GM19351 (cell line): ENCODE measurements at regions not wholly inside any gene's neighbourhood (a gene's known extent, or its start where the extent isn't known, plus 50 kb on each side); places are given as distances from the start of the nearest gene placed in this dataset.
"Not testable (repeated sequence)": the region's sequence is repeated elsewhere in the genome, so short reads cannot be mapped to it uniquely, and the experiment has no call there.

Source experiments
- ATAC-seq: cut with Tn5 transposase; IDR thresholded peaks from one replicate; pipeline ENCODE4 v1.9.1; 2021; ENCODE audit warnings: mild to moderate bottlenecking, moderate library complexity; ENCODE audit not compliant: unreplicated experiment

- no peak for ATAC-seq
Measured at GRCh38 chr6:19210849-19211590, 626.1 kb upstream of the ID4 start.

- ATAC-seq = no peak
Measured at GRCh38 chr6:19214231-19214630, 622.9 kb upstream of the ID4 start.

- ATAC-seq = no peak
Measured at GRCh38 chr6:19219931-19220330, 617.2 kb upstream of the ID4 start.

- ATAC-seq = no peak
Measured at GRCh38 chr6:19231878-19232561, 605.1 kb upstream of the ID4 start.

GRCh38 chr6:19245656-19246055, 591.5 kb upstream of the ID4 start:
- no peak for ATAC-seq

GRCh38 chr6:19247181-19247580, 590.0 kb upstream of the ID4 start:
- ATAC-seq = not testable (repeated sequence)

GRCh38 chr6:19256123-19256522, 581.0 kb upstream of the ID4 start:
- not testable (repeated sequence) for ATAC-seq

GRCh38 chr6:19261642-19262041, 575.5 kb upstream of the ID4 start:
- no peak for ATAC-seq

- no peak for ATAC-seq
Measured at GRCh38 chr6:19268117-19268516, 569.1 kb upstream of the ID4 start.

GRCh38 chr6:19268718-19269117, 568.5 kb upstream of the ID4 start:
- ATAC-seq = no peak

GRCh38 chr6:19269341-19269898, 567.8 kb upstream of the ID4 start:
- ATAC-seq = no peak

GRCh38 chr6:19270616-19271015, 566.6 kb upstream of the ID4 start:
- ATAC-seq = no peak

- ATAC-seq = no peak
Measured at GRCh38 chr6:19279273-19279684, 557.9 kb upstream of the ID4 start.

GRCh38 chr6:19287928-19288327, 549.2 kb upstream of the ID4 start:
- no peak for ATAC-seq

- no peak for ATAC-seq
Measured at GRCh38 chr6:19289457-19289856, 547.7 kb upstream of the ID4 start.

GRCh38 chr6:19297880-19298279, 539.3 kb upstream of the ID4 start:
- no peak for ATAC-seq

- no peak for ATAC-seq
Measured at GRCh38 chr6:19298421-19298820, 538.7 kb upstream of the ID4 start.

- no peak for ATAC-seq
Measured at GRCh38 chr6:19299129-19299528, 538.0 kb upstream of the ID4 start.

- ATAC-seq = no peak
Measured at GRCh38 chr6:19301980-19302379, 535.2 kb upstream of the ID4 start.

GRCh38 chr6:19303383-19303782, 533.8 kb upstream of the ID4 start:
- ATAC-seq = no peak

- ATAC-seq = no peak
Measured at GRCh38 chr6:19309661-19310060, 527.5 kb upstream of the ID4 start.

- no peak for ATAC-seq
Measured at GRCh38 chr6:19311786-19312185, 525.4 kb upstream of the ID4 start.
